ENCODE measurements at regions not wholly inside any gene's neighbourhood (a gene's known extent, or its start where the extent isn't known, plus 50 kb on each side); places are given as distances from the start of the nearest gene placed in this dataset.

GRCh38 chr2:150937030-150937429 is 324.6 kb downstream of the RBM43 start:
- DNase-seq (ENCODE audit: extremely low read depth, low read depth) = no peak
- TF ChIP-seq, protein P1, sequence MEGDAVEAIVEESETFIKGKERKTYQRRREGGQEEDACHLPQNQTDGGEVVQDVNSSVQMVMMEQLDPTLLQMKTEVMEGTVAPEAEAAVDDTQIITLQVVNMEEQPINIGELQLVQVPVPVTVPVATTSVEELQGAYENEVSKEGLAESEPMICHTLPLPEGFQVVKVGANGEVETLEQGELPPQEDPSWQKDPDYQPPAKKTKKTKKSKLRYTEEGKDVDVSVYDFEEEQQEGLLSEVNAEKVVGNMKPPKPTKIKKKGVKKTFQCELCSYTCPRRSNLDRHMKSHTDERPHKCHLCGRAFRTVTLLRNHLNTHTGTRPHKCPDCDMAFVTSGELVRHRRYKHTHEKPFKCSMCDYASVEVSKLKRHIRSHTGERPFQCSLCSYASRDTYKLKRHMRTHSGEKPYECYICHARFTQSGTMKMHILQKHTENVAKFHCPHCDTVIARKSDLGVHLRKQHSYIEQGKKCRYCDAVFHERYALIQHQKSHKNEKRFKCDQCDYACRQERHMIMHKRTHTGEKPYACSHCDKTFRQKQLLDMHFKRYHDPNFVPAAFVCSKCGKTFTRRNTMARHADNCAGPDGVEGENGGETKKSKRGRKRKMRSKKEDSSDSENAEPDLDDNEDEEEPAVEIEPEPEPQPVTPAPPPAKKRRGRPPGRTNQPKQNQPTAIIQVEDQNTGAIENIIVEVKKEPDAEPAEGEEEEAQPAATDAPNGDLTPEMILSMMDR (IDR thresholded peaks at IDR 0.05; ENCODE audit: low read depth, low read length, missing control alignments) = no peak
- no peak overlapping the region for H3K4me3 ChIP-seq (replicated peaks; ENCODE audit: low read depth, low read length)

DNA sequence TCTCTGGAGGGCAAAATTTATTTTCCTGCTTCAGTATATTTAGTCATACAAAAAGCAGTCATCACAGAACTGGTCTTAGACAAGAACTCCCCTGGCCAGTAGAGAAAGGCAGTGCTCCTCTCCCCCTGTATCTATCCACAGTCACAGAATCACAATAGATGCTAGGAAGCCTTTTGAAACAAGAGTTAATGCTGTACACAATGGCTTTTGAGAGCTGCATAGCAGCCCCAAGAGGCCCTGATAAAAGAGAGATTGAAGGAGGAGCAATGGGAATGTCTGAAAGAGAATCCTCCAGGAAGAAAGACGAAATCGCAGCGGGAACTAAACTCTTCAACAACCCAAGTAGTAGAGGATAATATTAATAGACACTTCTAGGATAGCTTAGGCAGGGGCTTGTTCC is 330.2 kb downstream of the RBM43 start:
- TF ChIP-seq, protein P1 (IDR thresholded peaks at IDR 0.05; ENCODE audit: low read depth, low read length, missing control alignments) = no peak
- no peak for DNase-seq (ENCODE audit: extremely low read depth, low read depth)
- no peak overlapping the region for H3K4me3 ChIP-seq (replicated peaks; ENCODE audit: low read depth, low read length)

DNA sequence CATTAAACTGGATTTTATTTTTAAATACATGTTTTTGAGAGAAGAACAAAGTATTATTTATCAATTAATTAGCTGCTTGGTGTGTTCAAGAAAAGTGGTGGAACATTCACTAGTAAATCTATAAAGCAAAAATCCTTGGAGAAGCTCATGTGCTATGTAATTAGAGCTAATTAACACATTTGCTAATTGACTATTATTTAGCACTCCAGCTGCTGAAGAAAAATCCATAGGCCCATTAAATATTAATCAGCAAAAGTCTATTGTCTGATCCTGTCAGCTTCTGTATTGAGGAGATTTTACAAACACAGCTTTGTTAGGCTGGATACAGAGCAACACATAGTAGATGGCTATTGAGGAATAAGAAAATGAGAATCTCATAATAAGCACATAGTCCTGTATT is 336.1 kb downstream of the RBM43 start:
- no peak overlapping the region for H3K4me3 ChIP-seq (replicated peaks; ENCODE audit: low read depth, low read length)
- TF ChIP-seq, protein P1 (IDR thresholded peaks at IDR 0.05; ENCODE audit: low read depth, low read length, missing control alignments) = no peak
- no peak for DNase-seq (ENCODE audit: extremely low read depth, low read depth)

- DNase-seq (ENCODE audit: extremely low read depth, low read depth) = no peak
- TF ChIP-seq, protein P1 (IDR thresholded peaks at IDR 0.05; ENCODE audit: low read depth, low read length, missing control alignments) = no peak
- no peak overlapping the region for H3K4me3 ChIP-seq (replicated peaks; ENCODE audit: low read depth, low read length)
These were observed 336.8 kb downstream of the RBM43 start for GRCh38 chr2:150924878-150925277.

GRCh38 chr2:150919901-150920300 is 341.8 kb downstream of the RBM43 start:
- DNase-seq (ENCODE audit: extremely low read depth, low read depth) = no peak
- TF ChIP-seq, protein P1 (IDR thresholded peaks at IDR 0.05; ENCODE audit: low read depth, low read length, missing control alignments) = no peak
- H3K4me3 ChIP-seq (replicated peaks; ENCODE audit: low read depth, low read length) = no peak overlapping the region

GRCh38 chr2:150917961-150918713 is 343.5 kb downstream of the RBM43 start:
- TF ChIP-seq, protein P1 (IDR thresholded peaks at IDR 0.05; ENCODE audit: low read depth, low read length, missing control alignments) = no peak
- DNase-seq (ENCODE audit: extremely low read depth, low read depth) = no peak
- H3K4me3 ChIP-seq (replicated peaks; ENCODE audit: low read depth, low read length) = no peak overlapping the region
